GM12891 (cell line): ENCODE measurements at regions not wholly inside any gene's neighbourhood (a gene's known extent, or its start where the extent isn't known, plus 50 kb on each side); places are given as distances from the start of the nearest gene placed in this dataset.

Experiments used
- POLR2A ChIP-seq: IDR thresholded peaks from 2 replicates; pipeline ENCODE4 v1.6.1; 2011; ENCODE audit warnings: low read depth, low read length, control low read depth
- POLR2AphosphoS5 ChIP-seq: IDR thresholded peaks from 2 replicates; pipeline ENCODE4 v1.6.1; 2011; ENCODE audit warnings: low read depth, low read length, control low read depth
- POU2F2 ChIP-seq: IDR thresholded peaks from 2 replicates; pipeline ENCODE4 v1.6.1; 2011; ENCODE audit warnings: low read depth, mild to moderate bottlenecking, control low read depth, low read length, moderate library complexity
- SPI1 ChIP-seq: IDR thresholded peaks from 2 replicates; pipeline ENCODE4 v1.6.1; 2011; ENCODE audit warnings: low read depth, low read length, control low read depth

DNA sequence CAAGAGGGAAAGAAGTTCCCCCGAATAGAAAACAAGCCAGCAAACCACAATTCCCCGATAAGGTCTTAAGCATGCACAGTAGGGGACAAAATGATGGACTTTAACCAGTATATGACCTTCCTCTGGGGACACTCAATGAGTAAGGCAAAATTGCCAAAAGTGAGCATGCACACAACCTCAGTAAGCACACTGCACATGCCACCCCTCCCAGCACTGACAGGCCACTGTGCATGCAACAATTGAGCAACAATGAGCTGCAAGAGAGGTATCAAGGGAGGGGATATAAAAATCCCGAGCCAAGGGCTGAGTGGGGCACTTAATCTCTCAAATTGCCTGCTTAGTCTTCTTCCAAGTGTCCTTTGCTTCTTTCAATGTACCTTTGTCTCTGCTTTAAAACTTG, 935.8 kb upstream of the SLC39A10 start:
- TF ChIP-seq POLR2A (no peak), POLR2AphosphoS5 (no peak), SPI1 (no peak), POU2F2 (no peak)
